ENCODE measurements at regions not wholly inside any gene's neighbourhood (a gene's known extent, or its start where the extent isn't known, plus 50 kb on each side); places are given as distances from the start of the nearest gene placed in this dataset.

GRCh38 chr11:112780351-112781087 lies 180.7 kb upstream of the NCAM1 start:
- H3K9me3 Mint-ChIP-seq, result no peaks in the 10 kb centered on the region
- H3K4me3 Mint-ChIP-seq, result no peak overlapping the region
- no peaks in the 10 kb centered on the region for H3K36me3 Mint-ChIP-seq (ENCODE audit: low read depth)
- no peaks in the 10 kb centered on the region for H3K4me1 Mint-ChIP-seq (ENCODE audit: low read depth)
- no peaks in the 10 kb centered on the region for H3K27me3 Mint-ChIP-seq (ENCODE audit: low read depth)
- no peak for DNase-seq (ENCODE audit: low spot score)
- no peak overlapping the region for H3K27ac Mint-ChIP-seq

- no peaks in the 10 kb centered on the region for H3K27me3 Mint-ChIP-seq (ENCODE audit: low read depth)
- no peaks in the 10 kb centered on the region for H3K4me1 Mint-ChIP-seq (ENCODE audit: low read depth)
- no peak overlapping the region for H3K27ac Mint-ChIP-seq
Observed at GRCh38 chr11:112783945-112784322, 177.3 kb upstream of the NCAM1 start.

GRCh38 chr11:112784323-112785073 lies 176.7 kb upstream of the NCAM1 start:
- DNase-seq (ENCODE audit: low spot score), result no peak
- H3K27ac Mint-ChIP-seq, result no peak overlapping the region
- H3K9me3 Mint-ChIP-seq, result no peaks in the 10 kb centered on the region

More at GRCh38 chr11:112783945-112784322, 177.3 kb upstream of the NCAM1 start:
- H3K9me3 Mint-ChIP-seq, result no peaks in the 10 kb centered on the region
- no peak overlapping the region for H3K4me3 Mint-ChIP-seq
- no peaks in the 10 kb centered on the region for H3K36me3 Mint-ChIP-seq (ENCODE audit: low read depth)
- DNase-seq (ENCODE audit: low spot score), result no peak

GRCh38 chr11:112785149-112785548 lies 176.1 kb upstream of the NCAM1 start:
- Mint-ChIP-seq H3K36me3 (ENCODE audit: low read depth) (no peaks in the 10 kb centered on the region), H3K27me3 (ENCODE audit: low read depth) (no peaks in the 10 kb centered on the region), H3K4me3 (no peak overlapping the region), H3K27ac (no peak overlapping the region), H3K9me3 (no peaks in the 10 kb centered on the region), H3K4me1 (ENCODE audit: low read depth) (no peaks in the 10 kb centered on the region)
- no peak for DNase-seq (ENCODE audit: low spot score)

More at GRCh38 chr11:112784323-112785073, 176.7 kb upstream of the NCAM1 start:
- no peaks in the 10 kb centered on the region for H3K4me1 Mint-ChIP-seq (ENCODE audit: low read depth)
- no peaks in the 10 kb centered on the region for H3K36me3 Mint-ChIP-seq (ENCODE audit: low read depth)
- H3K27me3 Mint-ChIP-seq (ENCODE audit: low read depth), result no peaks in the 10 kb centered on the region
- H3K4me3 Mint-ChIP-seq, result no peak overlapping the region

GRCh38 chr11:112785719-112786118 lies 175.5 kb upstream of the NCAM1 start:
- no peak overlapping the region for H3K4me3 Mint-ChIP-seq
- no peak overlapping the region for H3K27ac Mint-ChIP-seq
- no peak for DNase-seq (ENCODE audit: low spot score)
- H3K27me3 Mint-ChIP-seq (ENCODE audit: low read depth), result no peaks in the 10 kb centered on the region
- H3K9me3 Mint-ChIP-seq, result no peaks in the 10 kb centered on the region
- H3K36me3 Mint-ChIP-seq (ENCODE audit: low read depth), result no peaks in the 10 kb centered on the region
- H3K4me1 Mint-ChIP-seq (ENCODE audit: low read depth), result no peaks in the 10 kb centered on the region

- no peaks in the 10 kb centered on the region for H3K9me3 Mint-ChIP-seq
- no peak overlapping the region for H3K27ac Mint-ChIP-seq
- no peaks in the 10 kb centered on the region for H3K27me3 Mint-ChIP-seq (ENCODE audit: low read depth)
- no peaks in the 10 kb centered on the region for H3K36me3 Mint-ChIP-seq (ENCODE audit: low read depth)
- no peaks in the 10 kb centered on the region for H3K4me1 Mint-ChIP-seq (ENCODE audit: low read depth)
- no peak overlapping the region for H3K4me3 Mint-ChIP-seq
- DNase-seq (ENCODE audit: low spot score), result no peak
Observed at GRCh38 chr11:112786196-112786595, 175.0 kb upstream of the NCAM1 start.

- Mint-ChIP-seq H3K4me3 (no peak overlapping the region), H3K36me3 (ENCODE audit: low read depth) (no peaks in the 10 kb centered on the region), H3K4me1 (ENCODE audit: low read depth) (no peaks in the 10 kb centered on the region), H3K27ac (no peak overlapping the region), H3K27me3 (ENCODE audit: low read depth) (no peaks in the 10 kb centered on the region), H3K9me3 (no peaks in the 10 kb centered on the region)
- no peak for DNase-seq (ENCODE audit: low spot score)
Observed at GRCh38 chr11:112786886-112787530, 174.2 kb upstream of the NCAM1 start.

GRCh38 chr11:112789481-112789880 lies 171.7 kb upstream of the NCAM1 start:
- Mint-ChIP-seq H3K36me3 (ENCODE audit: low read depth) (no peaks in the 10 kb centered on the region), H3K27me3 (ENCODE audit: low read depth) (no peaks in the 10 kb centered on the region), H3K4me1 (ENCODE audit: low read depth) (peaks cover 2% of the 10 kb centered on the region), H3K9me3 (no peaks in the 10 kb centered on the region), H3K4me3 (no peak overlapping the region), H3K27ac (no peak overlapping the region)
- DNase-seq (ENCODE audit: low spot score), result no peak

GRCh38 chr11:112790286-112790685 lies 170.9 kb upstream of the NCAM1 start:
- Mint-ChIP-seq H3K36me3 (ENCODE audit: low read depth) (no peaks in the 10 kb centered on the region), H3K9me3 (no peaks in the 10 kb centered on the region), H3K4me3 (no peak overlapping the region), H3K27me3 (ENCODE audit: low read depth) (no peaks in the 10 kb centered on the region), H3K4me1 (ENCODE audit: low read depth) (peaks cover 2% of the 10 kb centered on the region), H3K27ac (no peak overlapping the region)
- no peak for DNase-seq (ENCODE audit: low spot score)

- H3K27me3 Mint-ChIP-seq (ENCODE audit: low read depth), result no peaks in the 10 kb centered on the region
- peaks cover 2% of the 10 kb centered on the region for H3K4me1 Mint-ChIP-seq (ENCODE audit: low read depth)
- no peak overlapping the region for H3K4me3 Mint-ChIP-seq
- no peak overlapping the region for H3K27ac Mint-ChIP-seq
- no peaks in the 10 kb centered on the region for H3K9me3 Mint-ChIP-seq
- no peaks in the 10 kb centered on the region for H3K36me3 Mint-ChIP-seq (ENCODE audit: low read depth)
- DNase-seq (ENCODE audit: low spot score), result no peak
Observed at GRCh38 chr11:112792070-112792469, 169.2 kb upstream of the NCAM1 start.

GRCh38 chr11:112793416-112793815 lies 167.8 kb upstream of the NCAM1 start:
- Mint-ChIP-seq H3K36me3 (ENCODE audit: low read depth) (no peaks in the 10 kb centered on the region), H3K4me1 (ENCODE audit: low read depth) (peaks cover 2% of the 10 kb centered on the region), H3K27ac (no peak overlapping the region), H3K27me3 (ENCODE audit: low read depth) (no peaks in the 10 kb centered on the region), H3K4me3 (no peak overlapping the region), H3K9me3 (no peaks in the 10 kb centered on the region)
- DNase-seq (ENCODE audit: low spot score), result no peak

GRCh38 chr11:112794331-112794846 lies 166.8 kb upstream of the NCAM1 start:
- Mint-ChIP-seq H3K9me3 (no peaks in the 10 kb centered on the region), H3K36me3 (ENCODE audit: low read depth) (no peaks in the 10 kb centered on the region), H3K4me3 (no peak overlapping the region), H3K4me1 (ENCODE audit: low read depth) (peaks cover 2% of the 10 kb centered on the region), H3K27me3 (ENCODE audit: low read depth) (no peaks in the 10 kb centered on the region), H3K27ac (no peak overlapping the region)
- no peak for DNase-seq (ENCODE audit: low spot score)

- Mint-ChIP-seq H3K4me1 (ENCODE audit: low read depth) (peaks cover 2% of the 10 kb centered on the region), H3K4me3 (no peak overlapping the region), H3K27ac (no peak overlapping the region), H3K36me3 (ENCODE audit: low read depth) (no peaks in the 10 kb centered on the region), H3K9me3 (no peaks in the 10 kb centered on the region), H3K27me3 (ENCODE audit: low read depth) (no peaks in the 10 kb centered on the region)
- DNase-seq (ENCODE audit: low spot score), result no peak
Observed at GRCh38 chr11:112795142-112795815, 165.9 kb upstream of the NCAM1 start.

Data from T-helper 2 cell treated with Interferon-gamma antibody and Interleukin-4, amounts not matched to agents 5 μg/mL and 100 μg/mL, for 36 hours (primary cell).